SK-N-SH (cell line): ENCODE measurements at regions not wholly inside any gene's neighbourhood (a gene's known extent, or its start where the extent isn't known, plus 50 kb on each side); places are given as distances from the start of the nearest gene placed in this dataset.

Experiments used
- CTCF ChIP-seq: fragments of 200-600 bp; sonication (generic); IDR thresholded peaks from 2 replicates; pipeline ENCODE4 v1.6.1; 2017; ENCODE audit warnings: antibody characterized with exemption, mild to moderate bottlenecking, moderate library complexity
- EP300 ChIP-seq, 2 experiments: IDR thresholded peaks; 2 replicates each; pipeline versions ENCODE4 v1.4.0 to v1.6.1; 2012; ENCODE audit warnings: borderline replicate concordance in 1 of 2, low read depth in 1 of 2, low read length in 1 of 2
- EZH2phosphoT487 ChIP-seq: fragments of 200-600 bp; sonication (generic); IDR thresholded peaks from 2 replicates; pipeline ENCODE4 v1.6.1; 2017; ENCODE audit warnings: low read depth, mixed run types, mild to moderate bottlenecking, antibody characterized with exemption, moderate library complexity, borderline replicate concordance
- FOXM1 ChIP-seq: IDR thresholded peaks from 2 replicates; pipeline ENCODE4 v1.4.0; 2012; ENCODE audit warnings: low read depth, mild to moderate bottlenecking
- MAX ChIP-seq: IDR thresholded peaks from 2 replicates; pipeline ENCODE4 v1.4.0; 2012; ENCODE audit warnings: low read depth
- MXI1 ChIP-seq: IDR thresholded peaks from 2 replicates; pipeline ENCODE4 v1.6.1; 2012; ENCODE audit warnings: mild to moderate bottlenecking, low read depth, low read length, improper control_type of control experiment
- NFIC ChIP-seq: IDR thresholded peaks from 2 replicates; pipeline ENCODE4 v1.4.0; 2012; ENCODE audit warnings: borderline replicate concordance
- POLR2AphosphoS5 ChIP-seq: IDR thresholded peaks from 2 replicates; pipeline ENCODE4 v1.6.1; 2012; ENCODE audit warnings: low read depth, low read length
- RCOR1 ChIP-seq: fragments of 150-350 bp; IDR thresholded peaks from 2 replicates; pipeline ENCODE4 v1.6.1; 2017; ENCODE audit warnings: antibody characterized with exemption, low read length
- REST ChIP-seq: IDR thresholded peaks from 2 replicates; pipeline ENCODE4 v1.6.1; 2012; ENCODE audit warnings: mild to moderate bottlenecking, low read depth, low read length, moderate library complexity
- SMC3 ChIP-seq: IDR thresholded peaks from 2 replicates; pipeline ENCODE4 v1.6.1; 2012; ENCODE audit warnings: low read depth, low read length, improper control_type of control experiment
- TAF1 ChIP-seq: IDR thresholded peaks from 2 replicates; pipeline ENCODE4 v1.6.1; 2012; ENCODE audit warnings: low read depth, mild to moderate bottlenecking, low read length, moderate library complexity, borderline replicate concordance
- YY1 ChIP-seq: IDR thresholded peaks from 2 replicates; pipeline ENCODE4 v1.4.0; 2012; ENCODE audit warnings: low read depth, mild to moderate bottlenecking

- TF ChIP-seq REST (no peak), EZH2phosphoT487 (no peak), MAX (no peak), TAF1 (no peak), SMC3 (no peak), FOXM1 (no peak), RCOR1 (no peak), CTCF (no peak), EP300 (IDR thresholded peaks at IDR 0.05; ENCODE audit: borderline replicate concordance in 1 of 2, low read depth in 1 of 2, low read length in 1 of 2) (no peak), NFIC (no peak), POLR2AphosphoS5 (no peak), MXI1 (no peak), YY1 (no peak)
Measured at GRCh38 chr7:51591223-51591622, 274.6 kb upstream of the COBL start.
